ENCODE measurements at regions not wholly inside any gene's neighbourhood (a gene's known extent, or its start where the extent isn't known, plus 50 kb on each side); places are given as distances from the start of the nearest gene placed in this dataset.

GRCh38 chr1:199322278-199322677 lies 683.4 kb downstream of the PTPRC start:
- no peaks in the 10 kb centered on the region for H3K79me2 ChIP-seq (replicated peaks; ENCODE audit: insufficient read depth, low read length)
- no peaks in the 10 kb centered on the region for H4K20me1 ChIP-seq (ENCODE audit: insufficient read depth)
- no peak overlapping the region for H3K9ac ChIP-seq (ENCODE audit: low read length)
- H3F3A ChIP-seq (ENCODE audit: insufficient read depth, low read length, poor library complexity, severe bottlenecking) = no peaks in the 10 kb centered on the region
- no peak overlapping the region for H3K27ac ChIP-seq (ENCODE audit: low read length)
- no peaks in the 10 kb centered on the region for H3K9me3 ChIP-seq (ENCODE audit: low read length)
- H3K36me3 ChIP-seq (ENCODE audit: insufficient read depth, low read length) = no peaks in the 10 kb centered on the region
- H2AFZ ChIP-seq (ENCODE audit: low read depth, low read length) = no peak overlapping the region
- H3K9me2 ChIP-seq (ENCODE audit: insufficient read depth, low read length) = no peaks in the 10 kb centered on the region
- no peak overlapping the region for H3K4me3 ChIP-seq (ENCODE audit: low read length)
- no peak overlapping the region for H3K4me2 ChIP-seq (ENCODE audit: low read length)
- TF ChIP-seq EZH2 (IDR thresholded peaks at IDR 0.05; ENCODE audit: borderline replicate concordance, insufficient read depth, low read length, poor library complexity, severe bottlenecking) (no peak), TAF1 (IDR thresholded peaks at IDR 0.05; ENCODE audit: low read depth) (no peak), EP300 (conservative IDR thresholded peaks at IDR 0.05; ENCODE audit: poor library complexity, severe bottlenecking) (no peak), POLR2AphosphoS5 (IDR thresholded peaks at IDR 0.05) (no peak), MXI1 (conservative IDR thresholded peaks at IDR 0.05; ENCODE audit: poor library complexity, severe bottlenecking) (no peak), REST (IDR thresholded peaks at IDR 0.05; ENCODE audit: borderline replicate concordance) (no peak), CTCF (IDR thresholded peaks at IDR 0.05; ENCODE audit: poor library complexity, severe bottlenecking) (no peak), RAD21 (conservative IDR thresholded peaks at IDR 0.05) (no peak), SMC3 (conservative IDR thresholded peaks at IDR 0.05; ENCODE audit: poor library complexity) (no peak)
- no peaks in the 10 kb centered on the region for H3K27me3 ChIP-seq (ENCODE audit: insufficient read depth, low read depth, low read length)

GRCh38 chr1:199333180-199333579 lies 694.3 kb upstream of the NR5A2 start:
- H3F3A ChIP-seq (ENCODE audit: insufficient read depth, low read length, poor library complexity, severe bottlenecking) = no peaks in the 10 kb centered on the region

More at GRCh38 chr1:199333180-199333579, 694.3 kb upstream of the NR5A2 start:
- Histone ChIP-seq H4K20me1 (ENCODE audit: insufficient read depth) (no peaks in the 10 kb centered on the region), H3K27me3 (ENCODE audit: insufficient read depth, low read depth, low read length) (no peaks in the 10 kb centered on the region), H3K4me3 (ENCODE audit: low read length) (no peak overlapping the region), H3K9me3 (ENCODE audit: low read length) (no peaks in the 10 kb centered on the region), H3K9ac (ENCODE audit: low read length) (no peak overlapping the region), H3K36me3 (ENCODE audit: insufficient read depth, low read length) (no peaks in the 10 kb centered on the region), H3K27ac (ENCODE audit: low read length) (no peak overlapping the region), H3K9me2 (ENCODE audit: insufficient read depth, low read length) (no peaks in the 10 kb centered on the region), H3K79me2 (replicated peaks; ENCODE audit: insufficient read depth, low read length) (no peaks in the 10 kb centered on the region), H3K4me2 (ENCODE audit: low read length) (no peak overlapping the region), H2AFZ (ENCODE audit: low read depth, low read length) (no peak overlapping the region)
- TF ChIP-seq SMC3 (conservative IDR thresholded peaks at IDR 0.05; ENCODE audit: poor library complexity) (no peak), RAD21 (conservative IDR thresholded peaks at IDR 0.05) (no peak), EP300 (conservative IDR thresholded peaks at IDR 0.05; ENCODE audit: poor library complexity, severe bottlenecking) (no peak), POLR2AphosphoS5 (IDR thresholded peaks at IDR 0.05) (no peak), TAF1 (IDR thresholded peaks at IDR 0.05; ENCODE audit: low read depth) (no peak), CTCF (IDR thresholded peaks at IDR 0.05; ENCODE audit: poor library complexity, severe bottlenecking) (no peak), REST (IDR thresholded peaks at IDR 0.05; ENCODE audit: borderline replicate concordance) (no peak), MXI1 (conservative IDR thresholded peaks at IDR 0.05; ENCODE audit: poor library complexity, severe bottlenecking) (no peak), EZH2 (IDR thresholded peaks at IDR 0.05; ENCODE audit: borderline replicate concordance, insufficient read depth, low read length, poor library complexity, severe bottlenecking) (no peak)

All from neural cell (in vitro differentiated cells).